ENCODE measurements at regions not wholly inside any gene's neighbourhood (a gene's known extent, or its start where the extent isn't known, plus 50 kb on each side); places are given as distances from the start of the nearest gene placed in this dataset.

DNA sequence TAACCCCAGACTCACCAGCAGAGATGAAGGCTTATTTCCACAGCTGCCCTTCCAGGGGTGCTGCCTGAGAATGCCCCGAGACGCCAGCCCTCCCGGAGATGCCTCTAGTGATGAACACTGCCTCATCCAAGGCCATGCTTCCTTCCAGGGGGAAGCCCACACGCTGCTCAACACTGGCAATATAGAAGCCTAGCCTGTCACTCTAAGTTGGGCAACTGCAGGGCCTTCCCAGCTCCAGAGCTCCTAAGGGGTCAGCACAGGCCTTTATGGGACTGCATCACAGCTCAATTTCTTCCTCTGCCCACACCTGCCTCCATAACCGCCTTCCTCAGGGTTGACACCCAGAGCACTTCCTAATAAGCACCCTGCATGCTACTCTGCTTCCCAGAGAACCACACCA lies 217.7 kb downstream of the ABHD5 start:
- Histone ChIP-seq H3K4me3 (ENCODE audit: insufficient read depth, low read depth, low read length, poor library complexity, severe bottlenecking) (no peak overlapping the region), H3K4me1 (ENCODE audit: control insufficient read depth, insufficient read depth, low read length, poor library complexity, severe bottlenecking) (no peaks in the 10 kb centered on the region), H3K27ac (ENCODE audit: insufficient read depth, low read length, poor library complexity, severe bottlenecking) (no peak overlapping the region), H3K9me3 (ENCODE audit: control insufficient read depth, low read length) (no peaks in the 10 kb centered on the region), H3K27me3 (replicated peaks; ENCODE audit: control insufficient read depth, insufficient read depth, low read length, poor library complexity, severe bottlenecking) (no peaks in the 10 kb centered on the region), H3K36me3 (ENCODE audit: control insufficient read depth, insufficient read depth, low read length) (no peaks in the 10 kb centered on the region)
- no peak for DNase-seq

DNA sequence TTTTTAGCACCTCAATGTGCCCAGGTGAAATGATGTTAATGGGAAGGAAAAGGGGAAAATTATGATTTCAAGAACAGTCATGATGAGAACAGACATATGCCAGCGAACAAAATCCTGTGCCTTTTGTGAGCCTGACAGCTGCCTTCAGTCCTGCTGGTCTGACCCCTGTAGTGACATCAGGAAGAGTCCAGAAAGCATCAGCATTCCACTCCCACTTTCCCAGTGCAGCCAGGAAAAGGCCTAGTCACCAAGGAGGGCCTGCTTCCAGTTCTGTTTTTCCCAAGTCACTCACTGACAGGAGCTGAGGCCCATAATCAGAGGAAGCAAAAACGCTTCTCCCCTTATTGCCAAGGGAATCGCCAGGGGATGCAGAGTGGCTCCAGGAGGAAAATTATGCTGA lies 218.4 kb downstream of the ABHD5 start:
- no peak overlapping the region for H3K27ac ChIP-seq (ENCODE audit: insufficient read depth, low read length, poor library complexity, severe bottlenecking)
- no peaks in the 10 kb centered on the region for H3K4me1 ChIP-seq (ENCODE audit: control insufficient read depth, insufficient read depth, low read length, poor library complexity, severe bottlenecking)
- no peaks in the 10 kb centered on the region for H3K27me3 ChIP-seq (replicated peaks; ENCODE audit: control insufficient read depth, insufficient read depth, low read length, poor library complexity, severe bottlenecking)
- H3K36me3 ChIP-seq (ENCODE audit: control insufficient read depth, insufficient read depth, low read length): no peaks in the 10 kb centered on the region
- no peaks in the 10 kb centered on the region for H3K9me3 ChIP-seq (ENCODE audit: control insufficient read depth, low read length)
- H3K4me3 ChIP-seq (ENCODE audit: insufficient read depth, low read depth, low read length, poor library complexity, severe bottlenecking): no peak overlapping the region
- no peak for DNase-seq

DNA sequence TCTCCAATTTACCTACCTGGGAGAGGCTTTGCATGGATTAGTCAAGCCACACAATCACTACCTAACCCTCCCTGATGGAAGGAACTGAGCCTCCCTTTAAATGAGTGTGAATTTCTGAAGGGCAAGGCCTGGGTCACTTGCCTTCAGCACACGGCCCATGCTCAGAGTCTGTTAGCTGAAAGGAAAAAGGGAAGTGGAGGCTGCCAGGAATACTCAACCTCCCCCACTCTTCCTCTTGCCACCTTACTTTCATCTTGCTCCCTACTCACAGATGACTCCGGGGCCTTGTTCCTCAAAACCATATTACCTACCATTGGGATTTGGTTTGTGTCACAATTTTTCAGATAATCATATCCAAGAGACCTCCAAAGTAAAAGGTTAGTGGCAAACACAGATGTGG lies 220.0 kb downstream of the ABHD5 start:
- Histone ChIP-seq H3K4me3 (ENCODE audit: insufficient read depth, low read depth, low read length, poor library complexity, severe bottlenecking) (no peak overlapping the region), H3K27ac (ENCODE audit: insufficient read depth, low read length, poor library complexity, severe bottlenecking) (no peak overlapping the region), H3K36me3 (ENCODE audit: control insufficient read depth, insufficient read depth, low read length) (no peaks in the 10 kb centered on the region), H3K4me1 (ENCODE audit: control insufficient read depth, insufficient read depth, low read length, poor library complexity, severe bottlenecking) (no peaks in the 10 kb centered on the region), H3K9me3 (ENCODE audit: control insufficient read depth, low read length) (no peaks in the 10 kb centered on the region), H3K27me3 (replicated peaks; ENCODE audit: control insufficient read depth, insufficient read depth, low read length, poor library complexity, severe bottlenecking) (no peaks in the 10 kb centered on the region)
- no peak for DNase-seq

DNA sequence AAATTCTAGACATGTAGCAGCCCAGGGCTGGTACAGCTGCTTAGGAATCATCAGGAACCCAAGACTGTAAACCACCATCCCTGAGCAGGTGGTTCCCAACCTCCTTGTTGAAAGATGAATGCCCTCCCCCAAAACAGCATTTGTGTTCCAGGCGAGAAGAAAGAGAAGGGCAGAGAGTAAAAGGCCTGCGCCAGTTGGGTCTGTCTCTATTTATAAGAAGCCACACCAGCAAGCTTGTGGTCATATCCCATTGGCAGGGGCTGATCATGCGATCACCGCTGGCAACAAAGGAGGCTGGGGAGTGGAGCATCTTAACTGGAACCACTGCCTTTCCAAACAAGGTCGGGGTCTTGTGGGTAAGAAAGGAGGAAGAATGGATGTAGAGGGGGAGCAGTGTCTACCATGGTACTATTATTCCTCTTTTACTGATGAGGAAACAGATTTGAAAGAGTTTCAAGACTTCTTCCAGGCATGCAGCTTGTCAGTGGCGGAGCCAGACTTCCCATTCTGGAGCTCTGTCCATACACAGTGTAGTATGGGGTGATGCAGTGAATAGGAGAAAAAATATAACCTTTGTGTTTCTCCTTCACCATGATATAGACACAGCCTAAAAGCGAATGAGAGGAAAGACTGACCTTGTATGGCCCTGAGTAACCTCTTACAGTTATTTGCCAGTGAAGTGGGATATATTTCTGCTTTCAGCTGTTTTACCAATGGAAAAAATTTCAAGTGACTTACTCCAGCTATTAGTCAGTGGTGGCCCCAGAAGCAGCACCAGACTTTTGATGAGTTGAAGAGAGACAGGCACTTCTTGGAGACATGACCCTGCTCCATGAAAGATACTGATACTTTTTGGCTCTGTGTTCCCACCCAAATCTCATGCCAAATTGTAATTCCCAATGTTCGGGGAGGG lies 222.6 kb downstream of the ABHD5 start:
- H3K27me3 ChIP-seq (replicated peaks; ENCODE audit: control insufficient read depth, insufficient read depth, low read length, poor library complexity, severe bottlenecking): no peaks in the 10 kb centered on the region
- H3K4me1 ChIP-seq (ENCODE audit: control insufficient read depth, insufficient read depth, low read length, poor library complexity, severe bottlenecking): no peaks in the 10 kb centered on the region
- no peaks in the 10 kb centered on the region for H3K9me3 ChIP-seq (ENCODE audit: control insufficient read depth, low read length)
- H3K27ac ChIP-seq (ENCODE audit: insufficient read depth, low read length, poor library complexity, severe bottlenecking): no peak overlapping the region
- H3K4me3 ChIP-seq (ENCODE audit: insufficient read depth, low read depth, low read length, poor library complexity, severe bottlenecking): no peak overlapping the region
- no peaks in the 10 kb centered on the region for H3K36me3 ChIP-seq (ENCODE audit: control insufficient read depth, insufficient read depth, low read length)
- DNase-seq: no peak

DNA sequence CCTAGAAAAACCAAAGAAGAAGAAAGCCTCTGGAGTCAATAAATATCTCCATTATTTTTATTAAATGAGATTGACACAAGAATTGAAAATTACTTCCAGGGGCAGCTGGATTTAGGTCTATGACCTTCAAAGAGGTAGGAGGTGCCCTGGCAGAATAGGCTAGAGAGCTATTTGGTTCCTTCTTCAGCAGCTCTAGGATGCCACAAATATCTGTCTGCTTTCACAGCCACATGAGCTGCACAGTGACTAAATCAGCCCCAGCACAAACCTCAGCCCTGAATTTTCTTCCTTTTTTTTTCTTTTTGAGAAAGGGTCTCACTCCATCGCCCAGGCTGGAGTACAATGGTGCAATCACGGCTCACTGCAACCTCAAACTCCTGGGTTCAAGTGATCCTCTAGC lies 223.5 kb downstream of the ABHD5 start:
- Histone ChIP-seq H3K4me3 (ENCODE audit: insufficient read depth, low read depth, low read length, poor library complexity, severe bottlenecking) (no peak overlapping the region), H3K27me3 (replicated peaks; ENCODE audit: control insufficient read depth, insufficient read depth, low read length, poor library complexity, severe bottlenecking) (no peaks in the 10 kb centered on the region), H3K4me1 (ENCODE audit: control insufficient read depth, insufficient read depth, low read length, poor library complexity, severe bottlenecking) (no peaks in the 10 kb centered on the region), H3K36me3 (ENCODE audit: control insufficient read depth, insufficient read depth, low read length) (no peaks in the 10 kb centered on the region), H3K9me3 (ENCODE audit: control insufficient read depth, low read length) (no peaks in the 10 kb centered on the region), H3K27ac (ENCODE audit: insufficient read depth, low read length, poor library complexity, severe bottlenecking) (no peak overlapping the region)
- no peak for DNase-seq

DNA sequence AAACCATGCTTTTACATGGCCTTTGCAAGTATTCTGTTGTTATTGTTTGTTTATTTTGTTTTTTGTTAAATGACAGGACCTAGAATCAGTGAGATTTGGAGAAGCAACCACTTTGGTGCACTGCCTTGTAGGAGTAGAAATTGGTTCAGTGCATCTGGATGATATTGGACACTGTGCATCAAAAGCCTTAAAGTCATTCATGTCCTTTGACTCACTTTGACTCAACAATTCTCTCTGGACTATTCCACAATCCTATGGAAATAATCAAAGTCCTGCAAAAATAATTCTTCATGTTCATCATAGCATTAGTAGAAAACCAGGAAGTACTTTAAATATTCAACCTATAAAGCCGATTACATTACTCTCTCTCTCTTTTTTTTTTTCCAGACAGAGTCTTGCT lies 224.8 kb downstream of the ABHD5 start:
- H3K9me3 ChIP-seq (ENCODE audit: control insufficient read depth, low read length): no peaks in the 10 kb centered on the region
- no peaks in the 10 kb centered on the region for H3K36me3 ChIP-seq (ENCODE audit: control insufficient read depth, insufficient read depth, low read length)
- no peaks in the 10 kb centered on the region for H3K27me3 ChIP-seq (replicated peaks; ENCODE audit: control insufficient read depth, insufficient read depth, low read length, poor library complexity, severe bottlenecking)
- H3K4me1 ChIP-seq (ENCODE audit: control insufficient read depth, insufficient read depth, low read length, poor library complexity, severe bottlenecking): no peaks in the 10 kb centered on the region
- H3K4me3 ChIP-seq (ENCODE audit: insufficient read depth, low read depth, low read length, poor library complexity, severe bottlenecking): no peak overlapping the region
- no peak overlapping the region for H3K27ac ChIP-seq (ENCODE audit: insufficient read depth, low read length, poor library complexity, severe bottlenecking)
- no peak for DNase-seq

DNA sequence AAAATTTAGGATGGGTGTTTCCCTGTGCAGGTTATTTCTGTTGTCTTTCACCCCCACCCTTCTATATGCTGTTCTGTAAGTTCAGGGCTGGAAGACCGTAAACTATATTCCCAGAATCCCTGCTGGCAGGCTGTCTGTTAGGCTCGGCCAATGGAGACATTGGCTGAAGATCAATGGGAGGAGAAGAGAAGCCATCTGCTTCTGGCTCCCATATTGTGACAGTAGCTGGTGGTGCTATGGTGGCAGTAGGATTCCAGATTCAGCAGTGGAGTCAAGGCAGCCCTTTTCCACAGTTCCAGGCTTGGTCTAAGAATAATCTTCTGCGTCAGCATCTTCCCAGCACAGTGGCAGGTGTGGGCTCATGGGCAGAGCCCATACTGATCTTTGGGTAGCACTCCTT lies 226.6 kb downstream of the ABHD5 start:
- H3K36me3 ChIP-seq (ENCODE audit: control insufficient read depth, insufficient read depth, low read length): no peaks in the 10 kb centered on the region
- no peak overlapping the region for H3K4me3 ChIP-seq (ENCODE audit: insufficient read depth, low read depth, low read length, poor library complexity, severe bottlenecking)
- H3K27me3 ChIP-seq (replicated peaks; ENCODE audit: control insufficient read depth, insufficient read depth, low read length, poor library complexity, severe bottlenecking): no peaks in the 10 kb centered on the region
- no peak overlapping the region for H3K27ac ChIP-seq (ENCODE audit: insufficient read depth, low read length, poor library complexity, severe bottlenecking)
- H3K9me3 ChIP-seq (ENCODE audit: control insufficient read depth, low read length): no peaks in the 10 kb centered on the region
- no peaks in the 10 kb centered on the region for H3K4me1 ChIP-seq (ENCODE audit: control insufficient read depth, insufficient read depth, low read length, poor library complexity, severe bottlenecking)
- no peak for DNase-seq

DNA sequence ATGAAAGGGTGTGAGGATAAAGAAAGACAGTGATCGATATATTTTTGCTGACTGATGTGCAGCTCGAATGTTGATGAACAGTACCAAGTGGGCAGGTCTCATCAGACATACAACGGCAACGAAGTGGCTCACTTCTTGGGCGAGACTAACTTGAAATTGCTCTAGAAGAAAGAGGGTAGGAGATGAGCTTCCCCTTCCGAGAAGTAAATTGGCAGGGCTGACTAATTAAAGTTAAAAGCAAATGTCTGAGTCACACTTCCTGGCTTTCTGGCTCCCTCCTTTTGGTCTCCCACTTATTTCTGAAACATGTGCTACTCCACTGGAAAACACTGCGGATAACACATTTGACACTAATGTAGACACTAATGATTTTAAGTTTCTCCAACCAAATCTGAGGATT lies 228.3 kb downstream of the ABHD5 start:
- DNase-seq: no peak
- no peak overlapping the region for H3K4me3 ChIP-seq (ENCODE audit: insufficient read depth, low read depth, low read length, poor library complexity, severe bottlenecking)

DNA sequence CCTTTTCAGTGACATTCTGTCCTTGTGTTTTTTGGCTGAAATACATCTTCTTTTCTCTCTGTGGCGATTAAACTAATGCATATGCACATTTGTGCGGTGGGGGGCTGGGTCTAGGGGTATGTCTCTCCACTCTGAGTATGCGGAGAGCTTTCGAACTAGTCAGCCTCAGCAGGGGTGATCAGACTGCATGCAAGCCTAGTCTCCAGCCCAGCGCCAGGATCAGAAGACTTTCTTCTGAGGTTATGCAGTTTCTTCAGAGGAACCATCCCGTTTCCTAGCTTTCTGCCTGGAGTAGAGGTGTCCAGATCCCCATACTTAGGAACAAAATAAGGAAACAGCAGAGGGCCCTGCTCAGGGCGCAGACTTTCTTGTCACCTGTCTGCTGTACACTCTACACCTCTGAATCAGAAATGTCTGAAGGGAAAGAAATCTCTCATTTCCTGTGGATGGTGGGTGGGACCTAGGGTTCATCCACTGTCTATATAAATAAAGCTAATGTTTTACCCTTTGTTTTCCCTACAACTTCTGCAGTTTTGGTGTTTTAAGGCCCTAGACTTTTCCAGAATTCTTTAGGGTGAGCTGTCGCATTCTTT lies 230.4 kb downstream of the ABHD5 start:
- Histone ChIP-seq H3K4me3 (ENCODE audit: insufficient read depth, low read depth, low read length, poor library complexity, severe bottlenecking) (no peak overlapping the region), H3K4me1 (ENCODE audit: control insufficient read depth, insufficient read depth, low read length, poor library complexity, severe bottlenecking) (no peaks in the 10 kb centered on the region), H3K27me3 (replicated peaks; ENCODE audit: control insufficient read depth, insufficient read depth, low read length, poor library complexity, severe bottlenecking) (peaks cover 5% of the 10 kb centered on the region), H3K36me3 (ENCODE audit: control insufficient read depth, insufficient read depth, low read length) (no peaks in the 10 kb centered on the region), H3K27ac (ENCODE audit: insufficient read depth, low read length, poor library complexity, severe bottlenecking) (no peak overlapping the region), H3K9me3 (ENCODE audit: control insufficient read depth, low read length) (no peaks in the 10 kb centered on the region)
- no peak for DNase-seq

More for the DNA sequence above, 228.3 kb downstream of the ABHD5 start:
- Histone ChIP-seq H3K27me3 (replicated peaks; ENCODE audit: control insufficient read depth, insufficient read depth, low read length, poor library complexity, severe bottlenecking) (peaks cover under 1% of the 10 kb centered on the region), H3K4me1 (ENCODE audit: control insufficient read depth, insufficient read depth, low read length, poor library complexity, severe bottlenecking) (no peaks in the 10 kb centered on the region), H3K36me3 (ENCODE audit: control insufficient read depth, insufficient read depth, low read length) (no peaks in the 10 kb centered on the region), H3K9me3 (ENCODE audit: control insufficient read depth, low read length) (no peaks in the 10 kb centered on the region), H3K27ac (ENCODE audit: insufficient read depth, low read length, poor library complexity, severe bottlenecking) (no peak overlapping the region)

DNA sequence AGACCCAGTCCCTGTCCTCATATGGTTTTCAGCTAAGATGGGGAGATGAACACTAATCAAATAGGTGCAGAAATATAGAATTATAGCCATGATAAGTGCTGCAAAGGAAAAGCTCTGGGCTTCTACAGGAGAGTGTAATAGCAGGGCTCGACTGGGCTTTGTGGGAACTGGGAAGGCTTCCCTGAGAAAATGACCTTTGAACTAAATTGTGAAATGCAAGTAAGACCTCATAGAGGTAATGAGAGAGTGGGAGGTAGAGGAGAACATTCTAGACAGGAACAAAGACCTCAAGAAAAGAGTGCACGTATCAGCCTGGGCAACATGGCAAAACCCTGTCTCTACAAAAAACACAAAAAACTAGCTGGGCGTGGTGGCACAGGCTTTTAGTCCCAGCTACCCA lies 231.6 kb downstream of the ABHD5 start:
- H3K9me3 ChIP-seq (ENCODE audit: control insufficient read depth, low read length): no peaks in the 10 kb centered on the region
- no peaks in the 10 kb centered on the region for H3K36me3 ChIP-seq (ENCODE audit: control insufficient read depth, insufficient read depth, low read length)
- DNase-seq: no peak
- H3K27ac ChIP-seq (ENCODE audit: insufficient read depth, low read length, poor library complexity, severe bottlenecking): no peak overlapping the region
- H3K4me1 ChIP-seq (ENCODE audit: control insufficient read depth, insufficient read depth, low read length, poor library complexity, severe bottlenecking): no peaks in the 10 kb centered on the region
- H3K27me3 ChIP-seq (replicated peaks; ENCODE audit: control insufficient read depth, insufficient read depth, low read length, poor library complexity, severe bottlenecking): peaks cover 5% of the 10 kb centered on the region
- no peak overlapping the region for H3K4me3 ChIP-seq (ENCODE audit: insufficient read depth, low read depth, low read length, poor library complexity, severe bottlenecking)
